Natural killer cell (primary cell): ENCODE measurements at regions not wholly inside any gene's neighbourhood (a gene's known extent, or its start where the extent isn't known, plus 50 kb on each side); places are given as distances from the start of the nearest gene placed in this dataset.

ENCODE experiments used
- ATAC-seq, 3 donors: fragments of 150-1000 bp in 2 of 3; fragments of 200-7000 bp in 1 of 3; cut with Tn5 transposase; 1 replicate in 1 of 3; 2 replicates in 2 of 3; pipeline ENCODE4 v1.10.0; 2021; ENCODE audit warnings: mild to moderate bottlenecking in 2 of 3, moderate library complexity in 2 of 3
- DNase-seq, 2 donors: peaks; one replicate each; pipeline versions ENCODE4 v3.0.0 to v3.0.0-alpha.2; 2013 to 2021; ENCODE audit warnings: mixed read lengths in 1 of 2
- H3K27ac ChIP-seq: one replicate; pipeline ENCODE4 v1.5.1; 2013; ENCODE audit warnings: mild to moderate bottlenecking, low read length
- H3K27me3 ChIP-seq: one replicate; pipeline ENCODE4 v1.6.1; 2013; ENCODE audit warnings: low read length; ENCODE audit not compliant: control insufficient read depth, insufficient read depth
- H3K36me3 ChIP-seq: one replicate; pipeline ENCODE4 v1.6.1; 2013; ENCODE audit warnings: low read length; ENCODE audit not compliant: control insufficient read depth, insufficient read depth
- H3K4me1 ChIP-seq: one replicate; pipeline ENCODE4 v1.6.1; 2013; ENCODE audit warnings: low read length; ENCODE audit not compliant: control insufficient read depth, insufficient read depth
- H3K4me3 ChIP-seq: one replicate; pipeline ENCODE4 v1.5.1; 2013; ENCODE audit warnings: low read length
- H3K9me3 ChIP-seq: one replicate; pipeline ENCODE4 v1.6.1; 2013; ENCODE audit warnings: low read length; ENCODE audit not compliant: control insufficient read depth, insufficient read depth
- H3K27ac Mint-ChIP-seq, 2 donors: one replicate each; pipeline ENCODE4 v1.8.0; 2022; ENCODE audit warnings: mild to moderate bottlenecking in 2 of 2, mixed read lengths in 2 of 2, moderate library complexity in 1 of 2
- H3K27me3 Mint-ChIP-seq, 2 donors: one replicate each; pipeline ENCODE4 v1.8.0; 2022; ENCODE audit warnings: low read depth in 2 of 2, mixed read lengths in 2 of 2
- H3K36me3 Mint-ChIP-seq: one replicate; pipeline ENCODE4 v1.8.0; 2022; ENCODE audit warnings: mixed read lengths
- H3K4me1 Mint-ChIP-seq, 2 donors: one replicate each; pipeline ENCODE4 v1.8.0; 2022; ENCODE audit warnings: mixed read lengths in 2 of 2
- H3K4me3 Mint-ChIP-seq: one replicate; pipeline ENCODE4 v1.8.0; 2022; ENCODE audit warnings: mild to moderate bottlenecking, moderate library complexity, mixed read lengths
- H3K9me3 Mint-ChIP-seq, 2 donors: one replicate each; pipeline ENCODE4 v1.8.0; 2022; ENCODE audit warnings: mixed read lengths in 2 of 2
- CTCF ChIP-seq: fragments of 200-600 bp; IDR thresholded peaks from one replicate; pipeline ENCODE4 v1.8.0; 2022; ENCODE audit warnings: antibody characterized with exemption
- WGBS: methylation state at CpG from one replicate; pipeline ENCODE4 v1.1.7; 2013; ENCODE audit warnings: missing lambda C conversion rate; ENCODE audit not compliant: insufficient coverage; 5-methylcytosine and 5-hydroxymethylcytosine counted together
- intact Hi-C: fragments of 100-400 bp; cut with micrococcal nuclease; formaldehyde crosslinking; loops from one replicate; pipeline ENCODE4 v1.14.2; 2022

- ATAC-seq, result no peak
- intact Hi-C loops, result no loop called here
- Histone ChIP-seq H3K9me3 (peaks cover 3% of the 10 kb centered on the region), H3K27me3 (no peaks in the 10 kb centered on the region), H3K4me1 (no peaks in the 10 kb centered on the region), H3K27ac (no peak overlapping the region), H3K36me3 (no peaks in the 10 kb centered on the region), H3K4me3 (no peak overlapping the region)
- no peak for DNase-seq
- H3K27ac Mint-ChIP-seq, result no peak overlapping the region
- WGBS, result no CpG with 5 or more reads among the region's 1 CpG
- no peaks in the 10 kb centered on the region for H3K4me1 Mint-ChIP-seq
- no peak overlapping the region for H3K4me3 Mint-ChIP-seq
- no peak for TF ChIP-seq CTCF
- H3K27me3 Mint-ChIP-seq, result no peaks in the 10 kb centered on the region
- H3K36me3 Mint-ChIP-seq, result peaks cover 7% of the 10 kb centered on the region
- peaks cover 15 to 27% of the 10 kb centered on the region in 2 donors for H3K9me3 Mint-ChIP-seq
Measured at GRCh38 chr5:44565360-44565759, 176.1 kb upstream of the FGF10 start.

GRCh38 chr5:44546286-44546685 lies 157.1 kb upstream of the FGF10 start:
- Mint-ChIP-seq H3K9me3 (peaks cover 2 to 7% of the 10 kb centered on the region in 2 donors), H3K27ac (no peak overlapping the region), H3K4me3 (no peak overlapping the region), H3K4me1 (no peaks in the 10 kb centered on the region), H3K36me3 (no peaks in the 10 kb centered on the region), H3K27me3 (no peaks in the 10 kb centered on the region)
- no peak for ATAC-seq
- H3K9me3 ChIP-seq, result no peaks in the 10 kb centered on the region
- TF ChIP-seq CTCF, result no peak
- intact Hi-C loops, result no loop called here
- no peak for DNase-seq
- no peak overlapping the region for H3K4me3 ChIP-seq
- no peak overlapping the region for H3K27ac ChIP-seq
- 88% methylated on average over 2 of the region's 2 CpGs for WGBS
- no peaks in the 10 kb centered on the region for H3K4me1 ChIP-seq
- no peaks in the 10 kb centered on the region for H3K36me3 ChIP-seq
- H3K27me3 ChIP-seq, result no peaks in the 10 kb centered on the region

DNA sequence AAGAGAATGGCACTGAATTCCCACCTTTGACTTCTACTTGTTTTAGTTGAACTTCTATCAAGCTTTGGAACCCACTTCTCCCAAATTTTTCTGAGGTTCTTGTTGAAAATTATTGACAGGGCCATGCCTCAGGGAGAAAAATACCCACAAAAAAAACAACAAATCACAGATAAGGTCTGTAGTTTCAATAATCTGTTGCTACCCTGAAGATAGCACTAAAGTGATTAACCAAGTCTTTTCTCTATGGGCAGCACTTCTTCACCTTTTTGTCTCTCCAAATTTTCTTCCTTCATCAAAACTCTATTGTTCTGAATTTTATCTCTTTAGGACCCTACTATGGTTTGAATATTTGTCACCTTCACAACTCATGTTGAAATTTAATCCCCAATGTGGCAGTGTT lies 154.3 kb upstream of the FGF10 start:
- Histone ChIP-seq H3K4me1 (no peaks in the 10 kb centered on the region), H3K36me3 (no peaks in the 10 kb centered on the region), H3K9me3 (no peaks in the 10 kb centered on the region), H3K27me3 (no peaks in the 10 kb centered on the region), H3K4me3 (no peak overlapping the region), H3K27ac (no peak overlapping the region)
- H3K36me3 Mint-ChIP-seq, result no peaks in the 10 kb centered on the region
- H3K4me1 Mint-ChIP-seq, result no peaks in the 10 kb centered on the region
- H3K9me3 Mint-ChIP-seq, result peaks cover 0 to 9% of the 10 kb centered on the region in 2 donors
- H3K27me3 Mint-ChIP-seq, result no peaks in the 10 kb centered on the region
- intact Hi-C loops, result no loop called here
- H3K27ac Mint-ChIP-seq, result no peak overlapping the region
- no peak overlapping the region for H3K4me3 Mint-ChIP-seq
- TF ChIP-seq CTCF, result no peak
- DNase-seq, result no peak
- no peak for ATAC-seq

GRCh38 chr5:44542470-44542869 lies 153.2 kb upstream of the FGF10 start:
- Histone ChIP-seq H3K27me3 (no peaks in the 10 kb centered on the region), H3K9me3 (no peaks in the 10 kb centered on the region), H3K27ac (no peak overlapping the region), H3K36me3 (no peaks in the 10 kb centered on the region), H3K4me3 (no peak overlapping the region), H3K4me1 (no peaks in the 10 kb centered on the region)
- no CpG with 5 or more reads among the region's 1 CpG for WGBS
- H3K4me3 Mint-ChIP-seq, result no peak overlapping the region
- H3K9me3 Mint-ChIP-seq, result peaks cover 0 to 9% of the 10 kb centered on the region in 2 donors
- no peaks in the 10 kb centered on the region for H3K4me1 Mint-ChIP-seq
- DNase-seq (no peak), ATAC-seq (no peak)
- no peak overlapping the region for H3K27ac Mint-ChIP-seq
- no peaks in the 10 kb centered on the region for H3K36me3 Mint-ChIP-seq
- no peaks in the 10 kb centered on the region for H3K27me3 Mint-ChIP-seq
- TF ChIP-seq CTCF, result no peak
- intact Hi-C loops, result no loop called here
